ENCODE measurements at regions not wholly inside any gene's neighbourhood (a gene's known extent, or its start where the extent isn't known, plus 50 kb on each side); places are given as distances from the start of the nearest gene placed in this dataset.

GRCh38 chr9:80218328-80218727, 646.6 kb downstream of the TLE4 start:
- TF ChIP-seq MAX (IDR thresholded peaks at IDR 0.05; ENCODE audit: insufficient read depth, insufficient read length) (no peak), CTCF (IDR thresholded peaks at IDR 0.05; ENCODE audit: extremely low read depth in 1 of 2, insufficient read depth in 1 of 2, low read depth in 1 of 2, low read length in 2 of 2) (no peak), MYC (IDR thresholded peaks at IDR 0.05; ENCODE audit: low read depth, low read length) (no peak), POLR2A (IDR thresholded peaks at IDR 0.05; ENCODE audit: low read depth, low read length) (no peak), EZH2 (IDR thresholded peaks at IDR 0.05; ENCODE audit: borderline replicate concordance, low read depth, low read length, severe bottlenecking) (no peak)
